ENCODE measurements at regions not wholly inside any gene's neighbourhood (a gene's known extent, or its start where the extent isn't known, plus 50 kb on each side); places are given as distances from the start of the nearest gene placed in this dataset.

DNA sequence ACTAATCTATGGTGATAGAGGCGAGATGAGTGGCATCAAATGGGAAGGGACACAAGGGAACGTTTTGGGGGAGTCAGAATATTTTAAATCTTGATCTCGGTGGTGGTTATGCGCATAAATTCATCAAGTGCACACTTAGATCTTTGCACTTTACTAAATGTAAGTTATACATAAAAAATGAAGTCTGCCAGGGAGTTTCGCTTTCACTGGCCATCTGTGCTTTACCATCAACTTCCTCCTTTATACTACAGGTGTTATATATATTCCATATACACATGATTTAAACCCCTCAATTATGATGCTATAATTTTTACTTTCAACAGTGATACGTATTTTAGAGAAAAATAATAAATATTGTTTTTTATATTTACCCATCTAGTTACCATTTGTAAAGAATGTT is 97.6 kb upstream of the AKIRIN2 start:
- no peak for TF ChIP-seq CTCF (IDR thresholded peaks at IDR 0.05)
- DNase-seq (no peak), ATAC-seq (no peak)
- H3K9me3 ChIP-seq = no peaks in the 10 kb centered on the region
- no peaks in the 10 kb centered on the region for H3K4me1 ChIP-seq
- no peak overlapping the region for H3K27ac ChIP-seq
- intact Hi-C loops (cut with DNase I) = no loop called here
- no peaks in the 10 kb centered on the region for H3K36me3 ChIP-seq
- H3K4me3 ChIP-seq = no peak overlapping the region
- no peaks in the 10 kb centered on the region for H3K27me3 ChIP-seq (ENCODE audit: low read depth)

- DNase-seq (no peak), ATAC-seq (no peak)
- no peaks in the 10 kb centered on the region for H3K9me3 ChIP-seq
- TF ChIP-seq CTCF (IDR thresholded peaks at IDR 0.05) = no peak
- no peaks in the 10 kb centered on the region for H3K27me3 ChIP-seq (ENCODE audit: low read depth)
- H3K36me3 ChIP-seq = no peaks in the 10 kb centered on the region
- H3K27ac ChIP-seq = no peak overlapping the region
- no peak overlapping the region for H3K4me3 ChIP-seq
- no peaks in the 10 kb centered on the region for H3K4me1 ChIP-seq
- intact Hi-C loops (cut with DNase I) = no loop called here
Observed at GRCh38 chr6:87798393-87799278, 96.6 kb upstream of the AKIRIN2 start.

DNA sequence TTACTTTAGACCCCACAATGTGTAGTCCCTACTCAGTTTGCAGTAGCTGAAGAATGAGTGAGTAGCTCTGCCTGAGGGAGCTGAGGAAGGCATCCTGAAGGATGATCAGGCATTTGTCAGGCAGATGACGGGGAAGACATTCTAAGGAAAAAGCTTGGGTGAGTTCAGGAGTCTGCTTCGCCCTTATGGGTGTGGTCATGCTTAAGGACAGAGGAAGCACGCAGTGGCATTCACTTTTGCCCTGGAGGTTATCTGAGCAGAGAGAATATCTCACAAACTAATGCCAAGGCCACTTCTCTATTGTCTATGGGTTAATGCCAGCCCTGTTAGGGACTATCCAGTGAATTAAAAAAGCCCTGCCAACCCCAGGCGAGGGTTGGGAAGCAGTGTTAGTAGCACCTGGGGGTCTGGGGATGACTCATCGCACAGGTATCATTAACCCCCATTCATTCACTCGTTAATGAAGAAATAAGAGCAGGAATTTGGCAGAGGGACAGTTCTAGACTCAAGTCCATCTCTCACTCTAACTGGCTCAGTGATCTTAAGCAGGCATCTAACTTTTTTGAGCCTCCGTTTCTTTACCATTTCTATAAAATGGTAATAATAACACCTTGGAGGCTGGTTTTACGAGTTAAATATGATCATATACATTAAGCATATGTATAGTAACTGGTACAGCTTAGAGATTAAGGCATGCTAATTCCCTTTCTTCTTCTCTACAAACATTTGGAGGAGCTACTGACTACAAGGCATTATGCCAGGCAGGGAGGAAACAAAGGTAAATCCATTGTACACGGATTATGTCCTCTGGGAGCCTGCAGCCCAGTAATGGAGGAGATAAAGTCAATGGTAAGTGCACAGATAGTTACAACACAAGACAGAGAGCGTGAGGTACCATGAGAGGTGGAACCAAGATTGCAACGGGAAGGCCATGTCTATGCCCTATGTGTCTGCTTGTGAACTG is 93.2 kb upstream of the AKIRIN2 start:
- ATAC-seq = peak; percentile 49 to 66
- intact Hi-C loops (cut with DNase I) = no loop called here

GRCh38 chr6:87793315-87793714 is 91.3 kb upstream of the AKIRIN2 start:
- no peak overlapping the region for H3K4me3 ChIP-seq
- DNase-seq = no peak
- no peak for TF ChIP-seq CTCF (IDR thresholded peaks at IDR 0.05)
- H3K9me3 ChIP-seq = no peaks in the 10 kb centered on the region
- no peak for ATAC-seq
- H3K27ac ChIP-seq = no peak overlapping the region
- intact Hi-C loops (cut with DNase I) = no loop called here
- no peaks in the 10 kb centered on the region for H3K36me3 ChIP-seq
- no peaks in the 10 kb centered on the region for H3K27me3 ChIP-seq (ENCODE audit: low read depth)
- H3K4me1 ChIP-seq = no peaks in the 10 kb centered on the region

More for the DNA sequence above, 93.2 kb upstream of the AKIRIN2 start:
- no peaks in the 10 kb centered on the region for H3K27me3 ChIP-seq (ENCODE audit: low read depth)
- no peaks in the 10 kb centered on the region for H3K4me1 ChIP-seq
- no peaks in the 10 kb centered on the region for H3K36me3 ChIP-seq
- TF ChIP-seq CTCF (IDR thresholded peaks at IDR 0.05) = no peak
- no peak overlapping the region for H3K27ac ChIP-seq
- H3K9me3 ChIP-seq = no peaks in the 10 kb centered on the region
- no peak for DNase-seq
- H3K4me3 ChIP-seq = no peak overlapping the region

- no peaks in the 10 kb centered on the region for H3K27me3 ChIP-seq (ENCODE audit: low read depth)
- no peak overlapping the region for H3K4me3 ChIP-seq
- no peaks in the 10 kb centered on the region for H3K36me3 ChIP-seq
- H3K9me3 ChIP-seq = no peaks in the 10 kb centered on the region
- TF ChIP-seq CTCF (IDR thresholded peaks at IDR 0.05) = no peak
- intact Hi-C loops (cut with DNase I) = no loop called here
- H3K27ac ChIP-seq = no peak overlapping the region
- H3K4me1 ChIP-seq = no peaks in the 10 kb centered on the region
- DNase-seq (no peak), ATAC-seq (no peak)
Observed at GRCh38 chr6:87791982-87792381, 89.9 kb upstream of the AKIRIN2 start.

Data from lower lobe of right lung (tissue), 2 donors.